Mucosa of descending colon (tissue), 3 donors: ENCODE measurements at regions not wholly inside any gene's neighbourhood (a gene's known extent, or its start where the extent isn't known, plus 50 kb on each side); places are given as distances from the start of the nearest gene placed in this dataset.

Source experiments
- ATAC-seq: fragments of 200-7000 bp; cut with Tn5 transposase; one replicate; pipeline ENCODE4 v1.9.1; 2020; ENCODE audit warnings: mild to moderate bottlenecking, moderate library complexity
- DNase-seq, 3 donors: peaks; one replicate each; pipeline ENCODE4 v3.0.0-alpha.2; 2020
- H3K36me3 ChIP-seq: fragments of 200-600 bp; one replicate; pipeline ENCODE4 v1.8.0; 2021; ENCODE audit warnings: low read depth, mild to moderate bottlenecking
- H3K4me1 ChIP-seq: fragments of 200-600 bp; one replicate; pipeline ENCODE4 v1.8.0; 2021; ENCODE audit warnings: low read depth, mild to moderate bottlenecking
- H3K4me3 ChIP-seq: fragments of 200-600 bp; one replicate; pipeline ENCODE4 v1.8.0; 2021; ENCODE audit warnings: mild to moderate bottlenecking
- H3K9me3 ChIP-seq: fragments of 200-600 bp; one replicate; pipeline ENCODE4 v1.8.0; 2021; ENCODE audit warnings: mild to moderate bottlenecking
- intact Hi-C, 2 donors: fragments of 100-400 bp; cut with DNase I in 1 of 2; cut with micrococcal nuclease in 1 of 2; formaldehyde crosslinking; loops; one replicate each; pipeline versions ENCODE4 v1.11.0 to v1.11.1; 2022; cut with DNase I, micrococcal nuclease
- TF ChIP-seq, protein P1 (sequence below): fragments of 200-600 bp; IDR thresholded peaks from one replicate; pipeline ENCODE4 v1.8.0; 2022; ENCODE audit warnings: antibody characterized with exemption, mild to moderate bottlenecking
- donor health status: DM: no; HTN: no; CAD: no; lungs with moderate emphysema.
- donor health status: DM: no; HTN: no; CAD: no.
- donor health status: DM: no; HTN: yes; CAD: no.

- peak; percentile 9 for ATAC-seq
- H3K36me3 ChIP-seq: no peaks in the 10 kb centered on the region
- DNase-seq: peak in 1 of 3 donors; percentile 20
- intact Hi-C loops: no loop called here
- H3K4me1 ChIP-seq: no peaks in the 10 kb centered on the region
- TF ChIP-seq, protein P1, sequence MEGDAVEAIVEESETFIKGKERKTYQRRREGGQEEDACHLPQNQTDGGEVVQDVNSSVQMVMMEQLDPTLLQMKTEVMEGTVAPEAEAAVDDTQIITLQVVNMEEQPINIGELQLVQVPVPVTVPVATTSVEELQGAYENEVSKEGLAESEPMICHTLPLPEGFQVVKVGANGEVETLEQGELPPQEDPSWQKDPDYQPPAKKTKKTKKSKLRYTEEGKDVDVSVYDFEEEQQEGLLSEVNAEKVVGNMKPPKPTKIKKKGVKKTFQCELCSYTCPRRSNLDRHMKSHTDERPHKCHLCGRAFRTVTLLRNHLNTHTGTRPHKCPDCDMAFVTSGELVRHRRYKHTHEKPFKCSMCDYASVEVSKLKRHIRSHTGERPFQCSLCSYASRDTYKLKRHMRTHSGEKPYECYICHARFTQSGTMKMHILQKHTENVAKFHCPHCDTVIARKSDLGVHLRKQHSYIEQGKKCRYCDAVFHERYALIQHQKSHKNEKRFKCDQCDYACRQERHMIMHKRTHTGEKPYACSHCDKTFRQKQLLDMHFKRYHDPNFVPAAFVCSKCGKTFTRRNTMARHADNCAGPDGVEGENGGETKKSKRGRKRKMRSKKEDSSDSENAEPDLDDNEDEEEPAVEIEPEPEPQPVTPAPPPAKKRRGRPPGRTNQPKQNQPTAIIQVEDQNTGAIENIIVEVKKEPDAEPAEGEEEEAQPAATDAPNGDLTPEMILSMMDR: no peak
- H3K4me3 ChIP-seq: no peak overlapping the region
- H3K9me3 ChIP-seq: no peaks in the 10 kb centered on the region
These were observed 133.8 kb downstream of the CPZ start for GRCh38 chr4:8726344-8726851.

DNA sequence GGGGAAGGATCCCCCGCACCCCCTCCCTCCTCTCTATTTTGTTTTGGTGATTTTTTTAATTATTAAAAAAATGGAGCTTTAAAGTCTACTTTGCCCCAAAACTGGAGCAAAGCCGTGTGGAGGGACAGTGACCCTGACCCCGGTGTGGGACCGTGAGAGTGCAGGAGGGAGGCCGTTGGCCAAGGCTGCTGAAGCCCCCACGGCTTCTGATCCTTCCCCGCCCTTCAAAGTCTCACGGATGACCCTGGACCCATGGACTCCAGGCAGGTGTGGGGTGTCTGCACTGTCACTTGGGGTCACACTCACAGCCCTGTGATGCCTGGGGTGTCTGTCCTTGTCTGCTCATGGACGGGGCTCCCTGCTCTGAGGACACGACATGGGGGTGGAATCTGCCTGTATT, 133.3 kb downstream of the CPZ start:
- TF ChIP-seq, protein P1: no peak
- Histone ChIP-seq H3K9me3 (no peaks in the 10 kb centered on the region), H3K4me3 (no peak overlapping the region), H3K36me3 (no peaks in the 10 kb centered on the region), H3K4me1 (no peaks in the 10 kb centered on the region)
- no peak for ATAC-seq
- intact Hi-C loops: no loop called here
- DNase-seq: peak in 1 of 3 donors; percentile 17

DNA sequence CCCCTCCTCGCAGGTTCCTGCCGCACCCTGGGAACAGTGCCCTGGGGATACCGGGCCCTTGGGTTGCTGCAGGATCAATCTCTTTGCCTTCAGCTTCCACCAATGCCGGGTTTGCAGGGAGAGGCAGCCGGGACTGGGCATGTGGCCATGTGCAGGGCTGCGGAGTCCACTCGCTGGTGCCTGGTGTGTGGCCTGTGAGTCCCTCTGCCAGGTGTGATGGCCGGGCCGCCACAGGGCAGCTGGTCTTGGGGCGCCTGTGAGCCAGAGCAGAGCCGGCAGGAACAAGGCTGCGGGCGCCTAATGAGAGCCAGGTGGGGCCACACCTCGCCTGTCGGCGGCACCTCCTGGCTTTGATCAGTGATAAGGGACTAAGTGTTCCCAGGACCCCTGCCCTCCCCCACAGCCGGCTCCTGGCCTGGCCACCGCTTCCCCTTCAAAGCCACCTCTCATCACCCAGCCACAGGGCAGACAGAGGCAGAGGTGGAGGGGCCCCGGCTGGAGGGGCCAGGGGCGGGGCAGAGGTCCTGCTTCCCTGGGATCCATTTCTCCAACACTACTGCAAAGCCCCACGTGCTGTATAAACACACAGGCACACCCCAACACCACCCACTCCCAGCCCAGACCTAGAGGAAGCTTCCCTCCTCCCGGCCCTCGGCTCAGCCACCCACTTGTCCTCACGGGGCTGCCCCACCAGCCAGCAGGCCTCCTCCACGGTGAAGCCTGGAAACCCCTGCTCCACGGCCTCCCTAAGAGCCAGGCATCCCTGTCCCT, 132.7 kb downstream of the CPZ start:
- H3K4me1 ChIP-seq: no peaks in the 10 kb centered on the region
- peak; percentile 60 for ATAC-seq
- no peak overlapping the region for H3K4me3 ChIP-seq
- no peaks in the 10 kb centered on the region for H3K36me3 ChIP-seq
- DNase-seq: peak in 1 of 3 donors; percentile 53
- intact Hi-C loops: no loop called here
- TF ChIP-seq, protein P1: no peak
- H3K9me3 ChIP-seq: no peaks in the 10 kb centered on the region

DNA sequence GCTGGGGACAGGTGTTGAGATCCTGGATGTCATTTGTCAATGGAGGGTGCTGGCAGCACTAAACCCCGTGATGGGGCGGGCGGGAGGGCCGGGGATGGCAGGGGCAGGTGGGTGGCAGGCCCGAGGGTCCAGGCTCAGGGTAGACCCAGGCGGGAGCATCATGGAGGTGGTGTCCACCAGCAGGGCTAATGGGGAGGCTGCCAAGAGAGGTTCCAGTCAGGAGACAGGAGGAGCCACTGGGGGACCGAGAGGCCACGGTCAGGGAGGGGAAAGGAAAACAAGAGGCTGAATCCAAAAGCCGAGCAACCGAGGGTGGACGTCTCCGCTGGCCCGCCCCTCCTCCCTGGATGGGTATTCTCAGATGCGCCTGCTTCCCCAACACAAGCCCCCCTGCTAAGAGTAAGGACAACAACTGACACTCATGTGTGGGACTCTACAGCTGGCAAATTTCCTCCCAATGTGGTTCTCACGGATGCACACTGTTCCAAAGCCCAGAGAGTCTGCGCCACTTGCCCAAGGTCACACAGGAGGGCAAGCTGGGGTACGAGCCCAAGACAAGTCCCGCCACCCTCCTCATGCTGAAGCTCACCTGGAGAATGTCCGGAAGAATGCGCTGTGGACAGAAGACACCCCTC, 132.0 kb downstream of the CPZ start:
- H3K4me1 ChIP-seq: no peaks in the 10 kb centered on the region
- intact Hi-C loops: no loop called here
- DNase-seq: peak in 1 of 3 donors; percentile 15
- no peak for ATAC-seq
- H3K36me3 ChIP-seq: no peaks in the 10 kb centered on the region
- TF ChIP-seq, protein P1: no peak
- H3K9me3 ChIP-seq: no peaks in the 10 kb centered on the region
- no peak overlapping the region for H3K4me3 ChIP-seq

DNA sequence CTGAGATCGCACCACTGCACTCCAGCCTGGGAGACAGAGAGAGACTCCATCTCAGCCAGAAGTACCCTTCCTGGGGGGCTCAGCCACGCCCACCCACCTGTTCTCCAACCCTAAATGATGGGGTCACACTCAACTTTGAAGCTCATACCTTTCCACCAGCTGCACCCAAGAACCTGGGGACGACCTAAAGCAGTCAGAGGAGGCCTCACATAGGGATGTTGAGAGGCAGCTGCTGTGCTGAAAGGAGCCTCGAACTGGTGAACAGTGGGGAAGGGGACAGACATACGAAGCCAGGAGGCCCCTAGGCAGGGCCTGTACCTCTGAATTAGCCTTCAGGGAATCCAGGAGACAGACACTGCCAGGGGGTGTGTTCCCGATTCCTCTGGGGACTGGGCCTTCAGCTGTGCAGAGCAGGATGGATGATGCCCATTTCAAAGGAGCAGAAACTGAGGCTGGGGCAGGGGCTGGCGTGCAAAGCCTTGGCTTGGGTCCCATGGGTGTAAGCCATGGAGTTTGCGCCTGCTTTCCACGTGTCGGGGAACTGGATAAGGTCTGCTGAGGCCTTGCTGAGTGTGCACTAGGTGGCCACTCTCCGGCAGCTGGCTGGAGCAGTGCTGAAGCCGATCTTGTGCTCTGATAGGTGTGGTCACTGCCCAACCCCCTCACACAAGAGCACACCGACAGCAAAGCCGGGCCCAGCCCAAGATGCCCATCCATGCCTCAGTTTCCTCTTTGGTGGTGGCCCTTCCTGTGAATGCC, 130.8 kb downstream of the CPZ start:
- Histone ChIP-seq H3K4me3 (no peak overlapping the region), H3K9me3 (no peaks in the 10 kb centered on the region), H3K36me3 (no peaks in the 10 kb centered on the region), H3K4me1 (no peaks in the 10 kb centered on the region)
- ATAC-seq (no peak), DNase-seq (peak in 2 of 3 donors; percentile 10 to 35)
- TF ChIP-seq, protein P1: no peak
- intact Hi-C loops: no loop called here
